Esophagus squamous epithelium (tissue), 4 donors: ENCODE measurements at regions not wholly inside any gene's neighbourhood (a gene's known extent, or its start where the extent isn't known, plus 50 kb on each side); places are given as distances from the start of the nearest gene placed in this dataset.

Experiments used
- CTCF ChIP-seq, 6 experiments: fragments of 450-650 bp in 4 of 6; fragments of 200-600 bp in 2 of 6; sonication (generic) in 2 of 6; IDR thresholded peaks; one replicate each; pipeline ENCODE4 v1.5.1; 2016 to 2019; ENCODE audit warnings: antibody characterized with exemption in 6 of 6, mild to moderate bottlenecking in 4 of 6, moderate library complexity in 4 of 6
- POLR2A ChIP-seq, 4 donors: fragments of 450-650 bp; IDR thresholded peaks; one replicate each; pipeline ENCODE4 v1.6.1; 2017; ENCODE audit warnings: antibody characterized with exemption in 4 of 4, mild to moderate bottlenecking in 4 of 4, moderate library complexity in 3 of 4

- TF ChIP-seq CTCF (IDR thresholded peaks at IDR 0.05) (no peak), POLR2A (IDR thresholded peaks at IDR 0.05) (no peak)
Observed at GRCh38 chr7:131074043-131074442, 253.6 kb upstream of the MKLN1 start.
